K562 (cell line): ENCODE measurements at regions not wholly inside any gene's neighbourhood (a gene's known extent, or its start where the extent isn't known, plus 50 kb on each side); places are given as distances from the start of the nearest gene placed in this dataset.
A peak's percentile ranks its signal among the peaks of the same experiment; 100 is the strongest.

Source experiments
- ARID2 ChIP-seq: fragments of 450-650 bp; IDR thresholded peaks from 2 replicates; pipeline ENCODE4 v1.6.1; 2017; ENCODE audit warnings: antibody characterized with exemption, mild to moderate bottlenecking
- BHLHE40 ChIP-seq: IDR thresholded peaks from 2 replicates; pipeline ENCODE4 v1.6.1; 2011; ENCODE audit warnings: low read length, improper control_type of control experiment
- BRCA1 ChIP-seq, 2 experiments: fragments of 450-650 bp in 1 of 2; sonication (generic) in 1 of 2; formaldehyde crosslinking in 1 of 2; IDR thresholded peaks; 2 replicates each; pipeline versions ENCODE4 v1.5.0 to v1.6.1; 2017 to 2020; ENCODE audit warnings: mild to moderate bottlenecking in 1 of 2, missing genetic modification reagents in 1 of 2
- CCAR2 ChIP-seq: fragments of 200-400 bp; formaldehyde crosslinking; IDR thresholded peaks from 2 replicates; pipeline ENCODE4 v1.6.1; 2017; ENCODE audit warnings: mild to moderate bottlenecking, low read depth, low read length
- CCNT2 ChIP-seq: IDR thresholded peaks from 2 replicates; pipeline ENCODE4 v1.6.1; 2011; ENCODE audit warnings: borderline replicate concordance, low read depth, mild to moderate bottlenecking, moderate library complexity, mixed read lengths, low read length; ENCODE audit not compliant: insufficient read length; ENCODE audit errors: extremely low read depth
- CHD2 ChIP-seq: IDR thresholded peaks from 2 replicates; pipeline ENCODE4 v1.6.1; 2011; ENCODE audit warnings: low read depth, low read length
- CREB1 ChIP-seq, 2 experiments: sonication (generic) in 1 of 2; formaldehyde crosslinking in 1 of 2; IDR thresholded peaks; 2 replicates each; pipeline versions ENCODE4 v1.6.1 to v1.8.0; 2012 to 2022; ENCODE audit warnings: inconsistent platforms in 1 of 2, mild to moderate bottlenecking in 1 of 2, missing genetic modification reagents in 1 of 2, moderate library complexity in 1 of 2
- DIDO1 ChIP-seq: fragments of 450-650 bp; IDR thresholded peaks from 2 replicates; pipeline ENCODE4 v1.6.1; 2016; ENCODE audit warnings: low read depth, missing biosample characterization, missing genetic modification characterization
- FOXP1 ChIP-seq: sonication (generic); formaldehyde crosslinking; IDR thresholded peaks from 2 replicates; pipeline ENCODE4 v1.8.0; 2022; ENCODE audit warnings: mild to moderate bottlenecking, missing genetic modification reagents
- HLTF ChIP-seq: fragments of 450-650 bp; IDR thresholded peaks from 2 replicates; pipeline ENCODE4 v1.6.1; 2016
- ID3 ChIP-seq, 2 experiments: fragments of 250-450 bp in 1 of 2; fragments of 450-650 bp in 1 of 2; sonication (Bioruptor Pico) in 1 of 2; IDR thresholded peaks; 2 replicates each; pipeline versions ENCODE4 v1.6.1 to v1.8.0; 2016 to 2021; ENCODE audit warnings: mild to moderate bottlenecking in 2 of 2, moderate library complexity in 2 of 2, missing compliant biosample characterization in 1 of 2, missing genetic modification characterization in 1 of 2
- LCOR ChIP-seq: sonication (generic); formaldehyde crosslinking; IDR thresholded peaks from 2 replicates; pipeline ENCODE4 v1.8.0; 2022; ENCODE audit warnings: mild to moderate bottlenecking, missing genetic modification reagents
- MAFG ChIP-seq: fragments of 450-650 bp; conservative IDR thresholded peaks from 2 replicates; pipeline ENCODE4 v1.6.1; 2016; ENCODE audit warnings: missing genetic modification characterization, missing compliant biosample characterization
- MAFK ChIP-seq: IDR thresholded peaks from 2 replicates; pipeline ENCODE4 v1.6.1; 2011; ENCODE audit warnings: low read length, improper control_type of control experiment
- MAX ChIP-seq: sonication (generic); formaldehyde crosslinking; IDR thresholded peaks from 2 replicates; pipeline ENCODE4 v1.9.0; 2022; ENCODE audit warnings: mild to moderate bottlenecking, missing genetic modification reagents
- MCM5 ChIP-seq: fragments of 450-650 bp; IDR thresholded peaks from 2 replicates; pipeline ENCODE4 v1.6.1; 2016; ENCODE audit warnings: low read depth
- NR2C2 ChIP-seq, 2 experiments: fragments of 200-800 bp in 1 of 2; sonication (Bioruptor generic) in 1 of 2; sonication (generic) in 1 of 2; formaldehyde crosslinking in 1 of 2; IDR thresholded peaks; 2 replicates each; pipeline versions ENCODE4 v1.6.1 to v1.8.0; 2016 to 2022; ENCODE audit warnings: mild to moderate bottlenecking in 1 of 2, missing compliant biosample characterization in 1 of 2, missing genetic modification characterization in 1 of 2, missing genetic modification reagents in 1 of 2
- RBM22 ChIP-seq: fragments of 200-400 bp; formaldehyde crosslinking; IDR thresholded peaks from 2 replicates; pipeline ENCODE4 v1.6.1; 2018; ENCODE audit warnings: low read length, low read depth; ENCODE audit not compliant: poor library complexity, severe bottlenecking
- SIN3A ChIP-seq, 2 experiments: fragments of 150-350 bp in 1 of 2; IDR thresholded peaks; 2 replicates each; pipeline ENCODE4 v1.6.1; 2011 to 2016; ENCODE audit warnings: borderline replicate concordance in 2 of 2, low read depth in 2 of 2, low read length in 2 of 2, mild to moderate bottlenecking in 2 of 2, moderate library complexity in 2 of 2; ENCODE audit not compliant: control insufficient read depth in 1 of 2
- TEAD4 ChIP-seq, 2 experiments: sonication (generic) in 1 of 2; formaldehyde crosslinking in 1 of 2; IDR thresholded peaks; 2 replicates each; pipeline versions ENCODE4 v1.6.1 to v1.8.0; 2012 to 2022; ENCODE audit warnings: borderline replicate concordance in 1 of 2, inconsistent platforms in 1 of 2, low read length in 1 of 2, mild to moderate bottlenecking in 1 of 2, missing genetic modification reagents in 1 of 2
- TFAM ChIP-seq: fragments of 250-450 bp; sonication (Bioruptor Pico); conservative IDR thresholded peaks from 2 replicates; pipeline ENCODE4 v1.5.0; 2021; ENCODE audit warnings: mild to moderate bottlenecking, moderate library complexity
- USF1 ChIP-seq: sonication (generic); formaldehyde crosslinking; IDR thresholded peaks from 2 replicates; pipeline ENCODE4 v1.9.0; 2022; ENCODE audit warnings: mild to moderate bottlenecking, missing genetic modification reagents
- ZBTB1 ChIP-seq: sonication (generic); formaldehyde crosslinking; IDR thresholded peaks from 2 replicates; pipeline ENCODE4 v1.8.1; 2023; ENCODE audit warnings: missing genetic modification reagents, low read depth, mild to moderate bottlenecking, borderline replicate concordance

GRCh38 chr22:20653012-20653794 lies 120.7 kb upstream of the SERPIND1 start (continued):
- TF ChIP-seq BRCA1 (IDR thresholded peaks at IDR 0.05) (no peak), BRCA1 (CRISPR knock-in tag; IDR thresholded peaks at IDR 0.05) (peak; percentile 79; the same call in 1 of the 2 replicates), CCNT2 (no peak), SIN3A (IDR thresholded peaks at IDR 0.05; ENCODE audit: borderline replicate concordance in 2 of 2, control insufficient read depth in 1 of 2, low read depth in 2 of 2, low read length in 2 of 2) (peak in 1 of 2 experiments; percentile 43; a peak in 1 of 4 replicates), USF1 (CRISPR knock-in tag) (peak; percentile 20), FOXP1 (CRISPR knock-in tag) (peak; percentile 78; the same call in 1 of the 2 replicates), NR2C2 (CRISPR knock-in tag; IDR thresholded peaks at IDR 0.05) (peak; percentile 16; the same call in 1 of the 2 replicates), NR2C2 (tag; IDR thresholded peaks at IDR 0.05) (no peak), MAX (CRISPR knock-in tag) (0 out of 2 replicates have a peak, but pooled peaks have one; percentile 44), HLTF (no peak), MAFG (tag) (no peak), CREB1 (IDR thresholded peaks at IDR 0.05) (peak; percentile 23; the same call in 1 of the 2 replicates), CREB1 (CRISPR knock-in tag; IDR thresholded peaks at IDR 0.05) (peak; percentile 72), ARID2 (no peak), MAFK (no peak), CHD2 (no peak), DIDO1 (tag) (no peak), TEAD4 (IDR thresholded peaks at IDR 0.05; ENCODE audit: low read length) (peak; percentile 31; the same call in 1 of the 2 replicates), TEAD4 (CRISPR knock-in tag; IDR thresholded peaks at IDR 0.05; ENCODE audit: borderline replicate concordance) (peak; percentile 42; the same call in 1 of the 2 replicates), CCAR2 (no peak), ZBTB1 (peak; percentile 79; the same call in 1 of the 2 replicates), TFAM (CRISPR knock-in tag) (no peak), ID3 (CRISPR knock-in tag; IDR thresholded peaks at IDR 0.05) (no peak), ID3 (tag; IDR thresholded peaks at IDR 0.05) (peak; percentile 26; the same call in 1 of the 2 replicates), LCOR (CRISPR knock-in tag) (peak; percentile 79; the same call in 1 of the 2 replicates), BHLHE40 (no peak), MCM5 (no peak), RBM22 (no peak)
